ENCODE measurements at regions not wholly inside any gene's neighbourhood (a gene's known extent, or its start where the extent isn't known, plus 50 kb on each side); places are given as distances from the start of the nearest gene placed in this dataset.

DNA sequence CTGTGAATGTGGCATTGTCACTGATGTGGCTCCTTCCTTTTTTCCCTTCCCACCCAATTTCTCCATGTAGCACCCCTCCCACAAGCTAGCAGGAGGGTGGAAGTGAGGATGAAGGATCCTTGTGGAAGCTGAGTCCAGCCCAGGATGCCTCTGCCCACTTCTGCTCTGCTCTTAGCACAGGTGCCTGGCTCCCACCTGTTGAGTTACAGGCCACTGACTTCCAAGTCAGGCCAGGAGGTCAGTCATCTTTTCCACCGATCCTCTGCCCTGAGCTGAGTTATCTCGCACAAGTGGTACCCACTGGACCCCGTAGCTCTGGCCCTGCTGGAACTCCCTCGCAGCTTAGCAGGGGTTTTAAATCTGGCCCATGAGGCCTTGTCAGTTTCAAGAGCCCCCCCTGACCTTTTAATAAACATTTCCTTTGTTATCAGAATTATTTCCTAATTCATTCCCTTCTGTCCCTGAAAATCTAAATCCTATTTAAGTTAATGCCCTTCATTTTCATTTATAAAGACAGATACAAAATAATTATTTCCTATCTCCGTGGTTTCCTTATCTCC is 125.3 kb upstream of the CADM1 start:
- TF ChIP-seq, protein P1, sequence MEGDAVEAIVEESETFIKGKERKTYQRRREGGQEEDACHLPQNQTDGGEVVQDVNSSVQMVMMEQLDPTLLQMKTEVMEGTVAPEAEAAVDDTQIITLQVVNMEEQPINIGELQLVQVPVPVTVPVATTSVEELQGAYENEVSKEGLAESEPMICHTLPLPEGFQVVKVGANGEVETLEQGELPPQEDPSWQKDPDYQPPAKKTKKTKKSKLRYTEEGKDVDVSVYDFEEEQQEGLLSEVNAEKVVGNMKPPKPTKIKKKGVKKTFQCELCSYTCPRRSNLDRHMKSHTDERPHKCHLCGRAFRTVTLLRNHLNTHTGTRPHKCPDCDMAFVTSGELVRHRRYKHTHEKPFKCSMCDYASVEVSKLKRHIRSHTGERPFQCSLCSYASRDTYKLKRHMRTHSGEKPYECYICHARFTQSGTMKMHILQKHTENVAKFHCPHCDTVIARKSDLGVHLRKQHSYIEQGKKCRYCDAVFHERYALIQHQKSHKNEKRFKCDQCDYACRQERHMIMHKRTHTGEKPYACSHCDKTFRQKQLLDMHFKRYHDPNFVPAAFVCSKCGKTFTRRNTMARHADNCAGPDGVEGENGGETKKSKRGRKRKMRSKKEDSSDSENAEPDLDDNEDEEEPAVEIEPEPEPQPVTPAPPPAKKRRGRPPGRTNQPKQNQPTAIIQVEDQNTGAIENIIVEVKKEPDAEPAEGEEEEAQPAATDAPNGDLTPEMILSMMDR (IDR thresholded peaks at IDR 0.05): no peak
- no peak for TF ChIP-seq POLR2AphosphoS5 (IDR thresholded peaks at IDR 0.05)
- TF ChIP-seq EP300 (IDR thresholded peaks at IDR 0.05): no peak
